GM23338 (cell line): ENCODE measurements at regions not wholly inside any gene's neighbourhood (a gene's known extent, or its start where the extent isn't known, plus 50 kb on each side); places are given as distances from the start of the nearest gene placed in this dataset.

ENCODE experiments used
- ATAC-seq: fragments of 200-7000 bp; cut with Tn5 transposase; 3 replicates; pipeline ENCODE4 v1.9.1; 2020
- DNase-seq: peaks from one replicate; pipeline ENCODE4 v3.0.0-alpha.2; 2015; ENCODE audit warnings: low spot score
- H2AFZ ChIP-seq: fragments of 200-600 bp; sonication (generic); 2 replicates; pipeline ENCODE4 v1.8.0; 2016; ENCODE audit warnings: antibody characterized with exemption, mild to moderate bottlenecking, moderate library complexity
- H3F3A ChIP-seq: fragments of 200-600 bp; sonication (generic); replicated peaks from 2 replicates; pipeline ENCODE4 v1.8.0; 2017; ENCODE audit warnings: antibody characterized with exemption, mixed run types, low read depth
- H3K27ac ChIP-seq: fragments of 200-600 bp; sonication (generic); 2 replicates; pipeline ENCODE4 v1.6.1; 2016; ENCODE audit warnings: low read depth
- H3K27me3 ChIP-seq: fragments of 200-600 bp; sonication (generic); 2 replicates; pipeline ENCODE4 v1.8.0; 2016; ENCODE audit warnings: mild to moderate bottlenecking, mixed run types, moderate library complexity; ENCODE audit not compliant: insufficient read depth
- H3K36me3 ChIP-seq: fragments of 200-600 bp; sonication (generic); 2 replicates; pipeline ENCODE4 v1.8.0; 2016; ENCODE audit warnings: mild to moderate bottlenecking; ENCODE audit not compliant: insufficient read depth
- H3K4me1 ChIP-seq: fragments of 200-600 bp; sonication (generic); 2 replicates; pipeline ENCODE4 v1.8.0; 2016; ENCODE audit warnings: mild to moderate bottlenecking, moderate library complexity; ENCODE audit not compliant: insufficient read depth
- H3K4me2 ChIP-seq: fragments of 200-600 bp; sonication (generic); 2 replicates; pipeline ENCODE4 v1.7.1; 2017; ENCODE audit warnings: mixed run types
- H3K4me3 ChIP-seq: fragments of 200-600 bp; sonication (generic); 2 replicates; pipeline ENCODE4 v1.6.1; 2016; ENCODE audit warnings: mixed run types
- H3K79me2 ChIP-seq: fragments of 200-600 bp; sonication (generic); replicated peaks from 2 replicates; pipeline ENCODE4 v1.8.0; 2017; ENCODE audit warnings: mild to moderate bottlenecking; ENCODE audit not compliant: insufficient read depth
- H3K9me2 ChIP-seq: fragments of 200-600 bp; sonication (generic); 2 replicates; pipeline ENCODE4 v1.8.0; 2017; ENCODE audit not compliant: insufficient read depth
- H4K20me1 ChIP-seq: fragments of 200-600 bp; sonication (generic); replicated peaks from 2 replicates; pipeline ENCODE4 v1.8.0; 2017; ENCODE audit warnings: mild to moderate bottlenecking; ENCODE audit not compliant: insufficient read depth
- H3K27ac Mint-ChIP-seq: 2 replicates; pipeline ENCODE4 v1.8.0; 2020; ENCODE audit warnings: inconsistent platforms, mild to moderate bottlenecking, moderate library complexity, mixed read lengths
- H3K27me3 Mint-ChIP-seq: 3 replicates; pipeline ENCODE4 v1.8.0; 2022; ENCODE audit warnings: low read depth, mild to moderate bottlenecking, moderate library complexity, mixed read lengths, inconsistent platforms; ENCODE audit not compliant: insufficient read depth, poor library complexity
- H3K36me3 Mint-ChIP-seq: 3 replicates; pipeline ENCODE4 v1.8.0; 2021; ENCODE audit warnings: low read depth, mild to moderate bottlenecking, inconsistent platforms, moderate library complexity, mixed read lengths
- H3K4me1 Mint-ChIP-seq: 3 replicates; pipeline ENCODE4 v1.8.0; 2020; ENCODE audit warnings: mild to moderate bottlenecking, inconsistent platforms, mixed read lengths
- H3K4me3 Mint-ChIP-seq: 3 replicates; pipeline ENCODE4 v1.8.0; 2021; ENCODE audit warnings: moderate library complexity, mild to moderate bottlenecking, inconsistent platforms, mixed read lengths
- H3K9me3 Mint-ChIP-seq: 3 replicates; pipeline ENCODE4 v1.8.0; 2020; ENCODE audit warnings: moderate library complexity, mild to moderate bottlenecking, inconsistent platforms, mixed read lengths
- CREB1 ChIP-seq: fragments of 250-450 bp; sonication (Bioruptor Pico); IDR thresholded peaks from 2 replicates; pipeline ENCODE4 v1.5.0; 2020; ENCODE audit warnings: low read depth, mild to moderate bottlenecking, moderate library complexity
- CTCF ChIP-seq, 2 experiments: fragments of 200-600 bp in 1 of 2; sonication (generic) in 1 of 2; conservative IDR thresholded peaks; 2 replicates each; pipeline versions ENCODE4 v1.5.1 to v1.6.1; 2016 to 2017; ENCODE audit warnings: antibody characterized with exemption in 2 of 2, low read depth in 2 of 2, mild to moderate bottlenecking in 2 of 2, moderate library complexity in 1 of 2
- ETS1 ChIP-seq: IDR thresholded peaks from 2 replicates; pipeline ENCODE4 v1.6.1; 2016; ENCODE audit warnings: antibody characterized with exemption
- EZH2 ChIP-seq: fragments of 200-600 bp; sonication (generic); IDR thresholded peaks from one replicate; pipeline ENCODE4 v1.8.0; 2017; ENCODE audit warnings: antibody characterized with exemption, mild to moderate bottlenecking, low read depth; ENCODE audit not compliant: unreplicated experiment
- EZH2phosphoT487 ChIP-seq: fragments of 200-600 bp; sonication (generic); IDR thresholded peaks from one replicate; pipeline ENCODE4 v1.8.1; 2018; ENCODE audit warnings: antibody characterized with exemption; ENCODE audit not compliant: unreplicated experiment
- JUNB ChIP-seq: IDR thresholded peaks from one replicate; pipeline ENCODE4 v1.6.1; 2016; ENCODE audit warnings: antibody characterized with exemption; ENCODE audit not compliant: unreplicated experiment
- NANOG ChIP-seq: IDR thresholded peaks from 2 replicates; pipeline ENCODE4 v1.6.1; 2016; ENCODE audit warnings: antibody characterized with exemption, borderline replicate concordance
- POLR2AphosphoS5 ChIP-seq: IDR thresholded peaks from 2 replicates; pipeline ENCODE4 v1.6.1; 2016; ENCODE audit warnings: antibody characterized with exemption, low read depth
- REST ChIP-seq: IDR thresholded peaks from one replicate; pipeline ENCODE4 v1.6.1; 2018; ENCODE audit warnings: antibody characterized with exemption; ENCODE audit not compliant: unreplicated experiment
- STAT1 ChIP-seq: IDR thresholded peaks from one replicate; pipeline ENCODE4 v1.6.1; 2016; ENCODE audit warnings: antibody characterized with exemption; ENCODE audit not compliant: unreplicated experiment
- ZNF114 ChIP-seq: fragments of 250-450 bp; sonication (Bioruptor Pico); IDR thresholded peaks from 2 replicates; pipeline ENCODE4 v1.5.0; 2020; ENCODE audit warnings: mild to moderate bottlenecking, moderate library complexity
- ZNF331 ChIP-seq: fragments of 250-450 bp; sonication (Bioruptor Pico); IDR thresholded peaks from 2 replicates; pipeline ENCODE4 v1.5.0; 2020; ENCODE audit warnings: low read depth, mild to moderate bottlenecking, moderate library complexity
- ZNF462 ChIP-seq: fragments of 250-450 bp; sonication (Bioruptor Pico); IDR thresholded peaks from 2 replicates; pipeline ENCODE4 v1.5.0; 2020; ENCODE audit warnings: mild to moderate bottlenecking, moderate library complexity

DNA sequence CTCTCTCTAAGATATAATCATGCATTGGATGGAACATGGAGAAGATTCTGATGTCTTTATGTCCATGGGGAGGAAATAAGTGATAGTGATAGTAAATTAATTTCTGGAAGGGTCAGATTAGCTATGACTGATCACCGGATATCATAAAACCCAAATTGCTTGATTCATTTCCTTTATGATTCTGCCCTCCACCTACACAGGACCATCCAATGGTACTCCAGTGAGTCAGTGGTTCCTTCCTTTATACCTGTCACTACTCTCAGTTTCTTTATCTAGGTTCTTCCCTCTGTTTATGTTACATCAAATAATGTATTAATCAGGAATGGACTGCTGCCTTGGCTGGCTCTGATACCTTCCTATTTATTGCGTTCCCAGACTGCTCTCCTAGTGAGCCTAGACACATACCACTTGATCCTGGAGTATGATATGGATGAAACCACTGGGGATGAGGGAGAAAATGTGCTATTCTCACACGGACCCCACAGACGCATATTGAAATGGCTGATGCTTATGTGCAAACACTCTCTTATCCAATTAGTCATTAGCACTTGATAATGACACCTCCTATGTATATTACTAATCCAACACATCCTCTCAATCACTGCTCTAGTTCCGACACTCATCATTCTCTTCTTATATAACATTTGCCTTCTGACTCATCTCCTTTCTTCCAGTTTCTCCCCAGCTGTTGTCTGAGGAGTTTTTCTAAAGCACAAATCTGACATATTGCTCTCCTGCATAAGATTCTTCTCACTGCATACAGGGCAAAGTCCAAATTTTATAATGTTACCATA lies 315.6 kb downstream of the INSIG2 start:
- Histone ChIP-seq H3K4me2 (no peak overlapping the region), H3K27ac (no peak overlapping the region), H3K4me3 (no peak overlapping the region), H3F3A (no peaks in the 10 kb centered on the region), H4K20me1 (no peaks in the 10 kb centered on the region), H2AFZ (no peak overlapping the region), H3K79me2 (no peaks in the 10 kb centered on the region), H3K27me3 (no peaks in the 10 kb centered on the region), H3K4me1 (no peaks in the 10 kb centered on the region), H3K9me2 (peaks cover 2% of the 10 kb centered on the region; the same call in 1 of the 2 replicates), H3K36me3 (no peaks in the 10 kb centered on the region)
- no peak overlapping the region for H3K27ac Mint-ChIP-seq
- TF ChIP-seq EZH2phosphoT487, result no peak
- no peak for TF ChIP-seq CREB1 (CRISPR knock-in tag)
- TF ChIP-seq CTCF (conservative IDR thresholded peaks at IDR 0.05; ENCODE audit: low read depth in 2 of 2), result no peak
- no peak for TF ChIP-seq JUNB
- TF ChIP-seq ZNF331 (CRISPR knock-in tag), result no peak
- TF ChIP-seq NANOG, result no peak
- TF ChIP-seq REST, result no peak
- TF ChIP-seq STAT1, result no peak
- TF ChIP-seq POLR2AphosphoS5, result no peak
- TF ChIP-seq EZH2, result no peak
- no peak for TF ChIP-seq ZNF462
- TF ChIP-seq ETS1, result no peak
- TF ChIP-seq ZNF114 (CRISPR knock-in tag), result no peak
- H3K9me3 Mint-ChIP-seq, result peaks cover 29% of the 10 kb centered on the region
- ATAC-seq (no peak), DNase-seq (no peak)
- H3K27me3 Mint-ChIP-seq, result no peaks in the 10 kb centered on the region
- H3K4me1 Mint-ChIP-seq, result no peaks in the 10 kb centered on the region
- peaks cover 6% of the 10 kb centered on the region; the same call in 2 of the 3 replicates for H3K36me3 Mint-ChIP-seq
- H3K4me3 Mint-ChIP-seq, result no peak overlapping the region
